ENCODE measurements at regions not wholly inside any gene's neighbourhood (a gene's known extent, or its start where the extent isn't known, plus 50 kb on each side); places are given as distances from the start of the nearest gene placed in this dataset.

DNA sequence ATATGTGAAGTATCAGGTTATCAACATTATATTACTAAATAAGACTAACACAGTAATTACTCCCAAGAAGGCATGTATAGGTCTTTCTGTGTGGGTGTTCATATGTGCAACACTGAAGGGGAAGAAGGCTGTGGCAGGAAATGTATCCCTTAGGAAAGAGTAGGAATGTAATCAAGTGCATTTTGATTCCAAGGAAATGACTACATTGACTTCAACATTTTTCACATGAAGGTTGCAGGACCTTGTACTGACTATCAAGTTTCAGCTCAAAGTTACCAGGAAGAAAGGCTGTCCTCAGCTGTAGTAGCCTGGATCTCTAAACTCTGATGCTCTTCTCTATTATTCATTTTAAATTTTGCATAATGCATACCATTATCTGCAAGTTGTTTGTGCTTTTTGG, 680.8 kb downstream of the NYAP2 start:
- Mint-ChIP-seq H3K4me3 (no peak overlapping the region), H3K27ac (ENCODE audit: unreplicated experiment) (no peak overlapping the region), H3K27me3 (ENCODE audit: low read depth) (no peaks in the 10 kb centered on the region), H3K9me3 (peaks cover 2% of the 10 kb centered on the region), H3K36me3 (ENCODE audit: low read depth) (peaks cover 4% of the 10 kb centered on the region), H3K4me1 (no peaks in the 10 kb centered on the region)
- DNase-seq (ENCODE audit: low read depth, low spot score): no peak
- TF ChIP-seq, protein P1, sequence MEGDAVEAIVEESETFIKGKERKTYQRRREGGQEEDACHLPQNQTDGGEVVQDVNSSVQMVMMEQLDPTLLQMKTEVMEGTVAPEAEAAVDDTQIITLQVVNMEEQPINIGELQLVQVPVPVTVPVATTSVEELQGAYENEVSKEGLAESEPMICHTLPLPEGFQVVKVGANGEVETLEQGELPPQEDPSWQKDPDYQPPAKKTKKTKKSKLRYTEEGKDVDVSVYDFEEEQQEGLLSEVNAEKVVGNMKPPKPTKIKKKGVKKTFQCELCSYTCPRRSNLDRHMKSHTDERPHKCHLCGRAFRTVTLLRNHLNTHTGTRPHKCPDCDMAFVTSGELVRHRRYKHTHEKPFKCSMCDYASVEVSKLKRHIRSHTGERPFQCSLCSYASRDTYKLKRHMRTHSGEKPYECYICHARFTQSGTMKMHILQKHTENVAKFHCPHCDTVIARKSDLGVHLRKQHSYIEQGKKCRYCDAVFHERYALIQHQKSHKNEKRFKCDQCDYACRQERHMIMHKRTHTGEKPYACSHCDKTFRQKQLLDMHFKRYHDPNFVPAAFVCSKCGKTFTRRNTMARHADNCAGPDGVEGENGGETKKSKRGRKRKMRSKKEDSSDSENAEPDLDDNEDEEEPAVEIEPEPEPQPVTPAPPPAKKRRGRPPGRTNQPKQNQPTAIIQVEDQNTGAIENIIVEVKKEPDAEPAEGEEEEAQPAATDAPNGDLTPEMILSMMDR (conservative IDR thresholded peaks at IDR 0.05): no peak

DNA sequence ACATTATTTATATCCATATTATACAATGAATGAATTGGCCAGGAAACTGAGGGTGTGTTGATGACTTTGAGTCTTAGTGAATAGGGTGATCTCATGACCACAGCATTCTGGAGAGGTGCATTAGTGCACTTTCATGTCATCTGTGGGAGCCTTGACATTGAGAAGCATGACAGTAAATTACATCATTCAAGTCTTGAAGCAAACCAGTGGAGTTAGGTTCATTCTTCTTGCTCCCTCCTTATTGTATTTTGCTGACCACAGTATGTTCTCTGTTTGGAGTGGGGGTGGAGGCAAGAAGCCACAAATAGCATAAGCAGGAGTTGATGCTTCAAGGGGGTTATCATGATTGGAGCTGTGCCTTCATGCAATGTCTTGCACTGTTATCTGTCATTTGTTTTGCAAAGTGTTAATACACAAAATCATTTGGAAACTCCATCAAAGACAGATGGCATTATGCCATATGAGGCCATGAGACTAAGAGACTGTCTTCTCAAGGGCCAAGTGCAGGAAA, 680.2 kb downstream of the NYAP2 start:
- Mint-ChIP-seq H3K36me3 (ENCODE audit: low read depth) (no peaks in the 10 kb centered on the region), H3K4me1 (no peaks in the 10 kb centered on the region), H3K4me3 (no peak overlapping the region), H3K27me3 (ENCODE audit: low read depth) (no peaks in the 10 kb centered on the region), H3K27ac (ENCODE audit: unreplicated experiment) (no peak overlapping the region), H3K9me3 (peaks cover 4% of the 10 kb centered on the region)
- no peak for DNase-seq (ENCODE audit: low read depth, low spot score)
- TF ChIP-seq, protein P1 (conservative IDR thresholded peaks at IDR 0.05): no peak

DNA sequence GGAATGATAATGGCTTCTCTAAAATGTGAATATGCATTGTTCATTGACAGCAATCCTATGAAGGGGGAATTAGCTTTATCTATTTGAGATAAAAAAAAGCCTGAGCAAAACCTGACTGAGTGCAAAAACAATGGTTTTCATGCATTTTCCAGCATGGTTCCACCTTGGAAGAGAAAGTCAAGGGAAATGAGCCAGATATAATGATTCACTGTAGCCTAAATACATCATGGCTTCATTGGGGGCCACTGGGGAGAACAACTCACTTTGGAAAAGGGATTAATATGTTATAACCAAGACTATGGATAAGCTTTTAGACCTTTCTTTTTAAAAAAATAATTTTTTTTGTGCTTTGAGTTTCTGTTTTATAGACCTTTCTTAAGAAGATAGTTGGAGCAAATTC, 679.7 kb downstream of the NYAP2 start:
- TF ChIP-seq, protein P1 (conservative IDR thresholded peaks at IDR 0.05): no peak
- DNase-seq (ENCODE audit: low read depth, low spot score): no peak
- H3K4me3 Mint-ChIP-seq: no peak overlapping the region
- H3K27me3 Mint-ChIP-seq (ENCODE audit: low read depth): no peaks in the 10 kb centered on the region
- H3K27ac Mint-ChIP-seq (ENCODE audit: unreplicated experiment): no peak overlapping the region
- peaks cover 4% of the 10 kb centered on the region for H3K9me3 Mint-ChIP-seq
- no peaks in the 10 kb centered on the region for H3K4me1 Mint-ChIP-seq
- H3K36me3 Mint-ChIP-seq (ENCODE audit: low read depth): no peaks in the 10 kb centered on the region

DNA sequence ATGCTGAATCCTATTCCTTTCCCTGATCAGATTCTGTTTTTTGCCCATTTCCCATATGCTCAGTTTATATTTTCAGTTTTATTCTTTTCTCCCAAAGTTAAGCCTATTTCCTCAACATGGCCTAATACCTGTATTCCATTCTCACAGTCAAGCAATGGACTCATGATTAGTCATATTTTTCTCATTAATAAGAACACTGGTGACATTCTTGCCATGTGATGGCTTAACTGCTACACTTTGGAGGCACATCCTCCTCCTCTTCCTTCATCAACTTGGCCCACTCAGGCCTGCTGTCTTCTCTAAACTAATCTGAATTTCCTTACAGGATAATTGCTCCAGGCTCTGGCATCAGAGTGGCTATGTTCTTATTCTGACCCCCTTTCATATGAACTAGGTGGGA, 679.2 kb downstream of the NYAP2 start:
- H3K27me3 Mint-ChIP-seq (ENCODE audit: low read depth): no peaks in the 10 kb centered on the region
- H3K9me3 Mint-ChIP-seq: peaks cover 4% of the 10 kb centered on the region
- H3K27ac Mint-ChIP-seq (ENCODE audit: unreplicated experiment): no peak overlapping the region
- H3K36me3 Mint-ChIP-seq (ENCODE audit: low read depth): no peaks in the 10 kb centered on the region
- no peaks in the 10 kb centered on the region for H3K4me1 Mint-ChIP-seq
- TF ChIP-seq, protein P1 (conservative IDR thresholded peaks at IDR 0.05): no peak
- no peak overlapping the region for H3K4me3 Mint-ChIP-seq
- DNase-seq (ENCODE audit: low read depth, low spot score): no peak

DNA sequence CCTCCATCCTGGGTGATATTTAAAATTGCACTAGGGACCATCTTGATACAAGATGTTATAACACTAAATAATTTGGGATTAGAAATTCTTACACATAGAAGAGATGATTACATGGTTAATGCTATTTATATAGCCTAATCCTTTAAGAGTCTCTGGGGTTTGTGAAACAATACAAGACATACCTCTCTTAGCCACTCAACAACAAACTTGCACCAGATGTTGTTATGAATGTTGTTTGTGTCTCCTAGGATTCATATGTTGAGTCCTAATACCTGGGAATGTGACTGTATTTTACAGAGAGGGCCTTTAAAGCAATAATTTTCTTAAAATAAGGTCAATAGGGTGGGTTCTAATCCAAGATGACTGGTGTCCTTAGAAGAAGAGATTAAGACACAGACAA, 678.3 kb downstream of the NYAP2 start:
- Mint-ChIP-seq H3K27me3 (ENCODE audit: low read depth) (no peaks in the 10 kb centered on the region), H3K4me3 (no peak overlapping the region), H3K36me3 (ENCODE audit: low read depth) (no peaks in the 10 kb centered on the region), H3K4me1 (no peaks in the 10 kb centered on the region), H3K9me3 (peaks cover 2% of the 10 kb centered on the region), H3K27ac (ENCODE audit: unreplicated experiment) (no peak overlapping the region)
- DNase-seq (ENCODE audit: low read depth, low spot score): no peak
- TF ChIP-seq, protein P1 (conservative IDR thresholded peaks at IDR 0.05): no peak

DNA sequence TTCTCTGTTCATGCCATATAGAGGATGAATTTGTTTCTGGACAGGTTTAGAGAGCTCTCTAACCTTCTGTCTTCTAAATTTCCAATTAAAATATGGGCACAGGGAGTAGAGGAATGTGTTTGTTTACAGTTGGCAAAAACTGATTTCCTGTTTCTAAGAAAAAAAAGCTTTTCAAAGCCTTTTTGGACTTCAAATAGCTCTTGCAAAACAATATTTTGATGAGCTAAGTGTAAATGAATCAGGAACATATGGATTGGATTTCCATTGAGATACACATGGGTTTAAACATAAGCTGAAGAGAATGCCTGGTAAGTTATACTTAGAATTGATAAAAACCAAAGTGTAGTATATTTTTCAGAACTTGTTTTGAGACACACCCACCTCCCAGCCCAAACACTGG, 677.5 kb downstream of the NYAP2 start:
- no peak overlapping the region for H3K4me3 Mint-ChIP-seq
- no peaks in the 10 kb centered on the region for H3K4me1 Mint-ChIP-seq
- peaks cover 2% of the 10 kb centered on the region for H3K9me3 Mint-ChIP-seq
- no peaks in the 10 kb centered on the region for H3K27me3 Mint-ChIP-seq (ENCODE audit: low read depth)
- no peak overlapping the region for H3K27ac Mint-ChIP-seq (ENCODE audit: unreplicated experiment)
- TF ChIP-seq, protein P1 (conservative IDR thresholded peaks at IDR 0.05): no peak
- no peaks in the 10 kb centered on the region for H3K36me3 Mint-ChIP-seq (ENCODE audit: low read depth)
- no peak for DNase-seq (ENCODE audit: low read depth, low spot score)
